ENCODE measurements at regions not wholly inside any gene's neighbourhood (a gene's known extent, or its start where the extent isn't known, plus 50 kb on each side); places are given as distances from the start of the nearest gene placed in this dataset.

GRCh38 chr4:11037637-11038036, 353.1 kb upstream of the CLNK start:
- no peak for TF ChIP-seq CTCF (IDR thresholded peaks at IDR 0.05; ENCODE audit: insufficient read depth, low read depth, low read length, missing control alignments)
- DNase-seq (ENCODE audit: low read depth), result no peak
- no peak overlapping the region for H3K4me3 ChIP-seq (ENCODE audit: low read length)

- TF ChIP-seq CTCF (IDR thresholded peaks at IDR 0.05; ENCODE audit: insufficient read depth, low read depth, low read length, missing control alignments), result no peak
- no peak for DNase-seq (ENCODE audit: low read depth)
- H3K4me3 ChIP-seq (ENCODE audit: low read length), result no peak overlapping the region
Measured at GRCh38 chr4:11028334-11028733, 343.8 kb upstream of the CLNK start.

GRCh38 chr4:11021333-11021732, 336.8 kb upstream of the CLNK start:
- no peak for DNase-seq (ENCODE audit: low read depth)
- TF ChIP-seq CTCF (IDR thresholded peaks at IDR 0.05; ENCODE audit: insufficient read depth, low read depth, low read length, missing control alignments), result no peak
- no peak overlapping the region for H3K4me3 ChIP-seq (ENCODE audit: low read length)

DNA sequence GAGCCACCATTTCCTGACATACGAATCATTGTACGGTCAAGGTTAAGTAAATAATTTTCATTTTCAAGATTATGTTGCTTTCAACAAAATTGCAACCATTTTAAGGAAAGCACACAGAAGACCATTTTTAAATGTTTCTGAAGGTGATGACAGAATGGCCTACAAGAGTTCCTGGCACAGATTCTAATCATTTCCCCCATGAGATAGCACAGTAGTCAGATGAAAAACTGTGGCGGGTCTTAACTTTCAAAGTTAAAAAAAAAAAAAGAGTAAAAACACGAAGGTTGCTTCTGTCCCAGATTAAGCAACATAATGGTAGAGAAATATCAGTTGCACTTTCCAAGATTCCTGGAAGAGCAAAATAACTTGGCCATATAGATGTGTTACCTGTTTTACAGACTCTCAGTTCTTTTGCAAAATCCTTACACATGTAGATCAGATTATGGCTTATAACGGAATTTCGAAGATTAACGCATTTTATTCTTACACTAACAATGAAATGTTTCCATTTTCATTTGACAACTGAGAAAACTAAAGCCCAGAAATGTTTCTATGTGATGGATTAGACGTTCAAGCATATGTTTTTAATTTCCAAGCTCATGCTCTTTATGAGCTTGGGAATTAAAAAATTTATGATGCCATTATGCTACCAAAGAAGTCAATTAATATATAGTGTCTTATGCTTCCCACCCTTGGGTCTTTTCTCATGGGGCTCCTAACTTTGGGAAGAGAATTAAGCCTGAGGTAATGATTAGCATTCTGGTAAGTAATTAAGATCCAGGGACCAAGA, 335.1 kb upstream of the CLNK start:
- TF ChIP-seq CTCF (IDR thresholded peaks at IDR 0.05; ENCODE audit: insufficient read depth, low read depth, low read length, missing control alignments), result no peak
- DNase-seq (ENCODE audit: low read depth), result no peak
- H3K4me3 ChIP-seq (ENCODE audit: low read length), result no peak overlapping the region

- no peak for TF ChIP-seq CTCF (IDR thresholded peaks at IDR 0.05; ENCODE audit: insufficient read depth, low read depth, low read length, missing control alignments)
- no peak overlapping the region for H3K4me3 ChIP-seq (ENCODE audit: low read length)
Measured at GRCh38 chr4:11014199-11014598, 329.6 kb upstream of the CLNK start.

DNA sequence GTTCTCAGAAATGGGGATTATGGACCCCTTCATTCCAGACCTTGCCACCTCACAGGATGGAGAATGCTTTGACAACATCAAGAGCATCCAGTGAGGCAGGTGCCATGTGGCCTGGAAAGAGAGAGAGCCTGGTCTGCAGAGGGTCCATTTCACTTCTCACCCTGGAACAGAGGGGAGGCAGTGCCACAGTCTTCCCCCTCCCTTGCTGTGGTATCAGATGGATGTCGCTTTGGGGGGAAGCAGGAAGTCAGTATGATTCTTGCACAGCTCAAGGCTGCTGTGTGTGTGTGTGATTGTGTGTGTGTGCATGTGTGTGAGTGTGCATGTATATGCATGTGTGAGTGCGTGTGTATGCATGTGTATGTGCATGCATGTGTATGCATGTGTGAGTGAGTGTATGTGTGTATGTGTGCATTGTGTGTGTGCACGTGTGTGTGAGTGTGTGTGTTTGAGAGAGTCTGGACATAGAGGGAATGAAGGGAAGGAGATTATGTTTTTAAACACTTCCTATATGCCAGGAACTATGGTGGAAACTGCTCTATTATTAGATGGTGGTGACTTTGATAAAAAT, 328.6 kb upstream of the CLNK start:
- DNase-seq (ENCODE audit: low read depth), result no peak
- H3K4me3 ChIP-seq (ENCODE audit: low read length), result no peak overlapping the region
- TF ChIP-seq CTCF (IDR thresholded peaks at IDR 0.05; ENCODE audit: insufficient read depth, low read depth, low read length, missing control alignments), result no peak

More at GRCh38 chr4:11014199-11014598, 329.6 kb upstream of the CLNK start:
- DNase-seq (ENCODE audit: low read depth), result no peak

DNA sequence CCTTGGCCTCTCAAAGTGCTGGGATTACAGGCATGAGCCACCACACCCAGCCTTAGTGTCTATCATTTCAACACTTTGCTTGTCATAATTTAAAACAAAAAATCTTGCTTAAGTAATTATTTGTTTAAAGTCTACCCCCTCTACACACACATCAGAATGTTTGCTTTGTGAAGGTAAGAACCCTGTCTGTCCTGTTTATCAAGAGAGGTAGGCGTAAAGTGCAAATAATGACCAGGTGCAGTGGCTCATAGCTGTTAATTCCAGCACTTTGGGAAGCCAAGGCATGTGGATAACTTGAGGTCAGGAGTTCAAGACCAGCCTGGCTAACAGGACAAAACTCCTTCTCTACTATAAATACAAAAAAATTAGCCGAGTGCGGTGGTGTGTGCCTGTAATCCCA, 326.7 kb upstream of the CLNK start:
- no peak for TF ChIP-seq CTCF (IDR thresholded peaks at IDR 0.05; ENCODE audit: insufficient read depth, low read depth, low read length, missing control alignments)
- peak; percentile 50 for DNase-seq (ENCODE audit: low read depth)

More for the DNA sequence above, 326.7 kb upstream of the CLNK start:
- no peak overlapping the region for H3K4me3 ChIP-seq (ENCODE audit: low read length)
